ENCODE measurements at regions not wholly inside any gene's neighbourhood (a gene's known extent, or its start where the extent isn't known, plus 50 kb on each side); places are given as distances from the start of the nearest gene placed in this dataset.

DNA sequence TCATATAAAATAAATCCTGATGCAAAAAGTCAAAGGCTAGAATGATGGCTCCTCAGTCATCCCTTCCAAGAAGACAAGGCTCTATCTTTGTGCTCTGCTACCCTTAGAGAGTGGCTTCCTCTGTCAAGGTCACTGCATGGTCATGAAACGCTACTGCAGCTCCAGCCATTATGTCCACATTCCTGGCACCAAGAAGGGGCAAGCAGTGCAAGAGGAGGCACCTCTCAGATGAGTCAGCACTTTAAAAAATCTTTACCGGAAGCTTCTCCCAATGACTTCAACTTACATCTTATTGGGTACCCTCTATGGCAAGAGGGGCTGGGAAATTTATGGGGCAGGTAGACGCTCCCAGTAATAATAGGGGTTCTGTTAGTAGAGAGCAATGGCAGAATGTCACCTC is 129.5 kb upstream of the CPEB4 start:
- no peak for TF ChIP-seq ZFX (IDR thresholded peaks at IDR 0.05)
- TF ChIP-seq, protein P1, sequence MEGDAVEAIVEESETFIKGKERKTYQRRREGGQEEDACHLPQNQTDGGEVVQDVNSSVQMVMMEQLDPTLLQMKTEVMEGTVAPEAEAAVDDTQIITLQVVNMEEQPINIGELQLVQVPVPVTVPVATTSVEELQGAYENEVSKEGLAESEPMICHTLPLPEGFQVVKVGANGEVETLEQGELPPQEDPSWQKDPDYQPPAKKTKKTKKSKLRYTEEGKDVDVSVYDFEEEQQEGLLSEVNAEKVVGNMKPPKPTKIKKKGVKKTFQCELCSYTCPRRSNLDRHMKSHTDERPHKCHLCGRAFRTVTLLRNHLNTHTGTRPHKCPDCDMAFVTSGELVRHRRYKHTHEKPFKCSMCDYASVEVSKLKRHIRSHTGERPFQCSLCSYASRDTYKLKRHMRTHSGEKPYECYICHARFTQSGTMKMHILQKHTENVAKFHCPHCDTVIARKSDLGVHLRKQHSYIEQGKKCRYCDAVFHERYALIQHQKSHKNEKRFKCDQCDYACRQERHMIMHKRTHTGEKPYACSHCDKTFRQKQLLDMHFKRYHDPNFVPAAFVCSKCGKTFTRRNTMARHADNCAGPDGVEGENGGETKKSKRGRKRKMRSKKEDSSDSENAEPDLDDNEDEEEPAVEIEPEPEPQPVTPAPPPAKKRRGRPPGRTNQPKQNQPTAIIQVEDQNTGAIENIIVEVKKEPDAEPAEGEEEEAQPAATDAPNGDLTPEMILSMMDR (conservative IDR thresholded peaks at IDR 0.05), result no peak
- H3K27ac ChIP-seq, result no peak overlapping the region

DNA sequence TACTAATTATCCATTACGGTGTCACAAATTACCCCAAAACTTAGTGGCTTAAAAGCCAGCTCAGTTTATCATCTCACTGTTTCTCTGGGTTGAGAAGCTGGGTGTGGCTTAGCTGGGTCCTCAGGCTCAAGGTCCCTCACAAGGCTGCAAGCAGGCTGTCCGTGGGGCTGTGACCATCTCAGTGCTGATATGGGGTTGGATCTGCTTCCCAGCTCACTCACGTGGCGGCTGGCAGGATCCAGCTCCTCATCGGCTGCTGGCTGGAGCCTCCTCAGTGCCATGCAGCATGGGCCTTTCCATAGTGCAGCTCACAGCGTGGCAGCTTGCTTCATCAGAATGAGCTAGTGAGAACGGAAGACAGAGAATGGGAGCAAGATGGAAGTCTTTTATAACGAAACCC is 128.5 kb upstream of the CPEB4 start:
- TF ChIP-seq, protein P1 (conservative IDR thresholded peaks at IDR 0.05), result no peak
- TF ChIP-seq ZFX (IDR thresholded peaks at IDR 0.05), result no peak
- H3K27ac ChIP-seq, result no peak overlapping the region

DNA sequence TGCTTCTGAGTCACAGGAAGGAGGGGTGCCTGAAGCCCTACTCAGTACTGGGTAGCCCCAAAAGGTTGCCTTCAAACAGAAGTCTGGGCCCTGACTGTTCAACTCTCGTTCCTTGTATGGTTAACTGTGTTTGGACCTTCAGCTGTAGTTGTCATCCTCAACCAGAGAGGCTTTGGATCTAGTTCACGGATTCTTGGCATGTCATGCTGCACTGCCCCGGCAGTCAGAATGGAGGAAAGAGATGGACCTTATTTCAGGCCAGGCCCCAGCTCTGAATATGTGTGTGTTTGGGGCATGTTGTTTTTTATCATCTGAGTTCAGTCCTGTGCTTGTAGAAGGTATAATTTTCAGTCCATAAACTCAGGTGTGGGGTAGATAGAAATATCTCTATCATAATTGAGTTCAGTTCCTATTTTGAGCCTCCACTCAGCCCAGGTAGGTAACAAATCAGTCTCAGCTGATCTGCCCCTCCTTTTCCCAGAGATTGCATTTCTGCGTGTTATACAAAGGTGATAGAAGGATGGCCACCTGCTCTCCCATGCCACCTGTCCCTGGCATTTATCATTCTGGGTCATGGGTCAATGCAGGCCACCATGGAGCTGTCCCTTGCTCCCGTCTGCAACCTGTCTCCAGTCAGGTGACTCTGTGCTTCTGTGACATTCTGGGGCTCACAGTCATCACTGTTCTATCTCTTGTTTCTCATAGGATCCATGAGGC is 127.5 kb upstream of the CPEB4 start:
- H3K27ac ChIP-seq, result no peak overlapping the region
- TF ChIP-seq, protein P1 (conservative IDR thresholded peaks at IDR 0.05), result no peak
- no peak for TF ChIP-seq ZFX (IDR thresholded peaks at IDR 0.05)

DNA sequence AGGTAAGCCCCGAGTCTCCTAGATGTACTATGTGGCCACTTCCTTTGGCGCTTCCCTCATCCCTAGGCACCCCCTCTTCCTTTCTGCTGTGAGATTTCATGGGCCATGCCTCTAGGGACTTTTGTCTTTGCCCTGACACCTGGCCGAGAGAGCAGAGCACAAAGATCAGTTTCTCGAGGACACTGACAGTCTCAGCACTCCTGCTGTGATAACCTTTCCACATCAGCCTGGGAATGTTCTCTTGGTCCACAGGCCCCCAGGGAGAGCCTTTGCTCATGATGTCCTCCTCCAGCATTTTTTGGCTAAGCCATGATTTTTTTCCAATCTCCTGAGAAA is 127.0 kb upstream of the CPEB4 start:
- TF ChIP-seq, protein P1 (conservative IDR thresholded peaks at IDR 0.05), result no peak
- no peak for TF ChIP-seq ZFX (IDR thresholded peaks at IDR 0.05)

DNA sequence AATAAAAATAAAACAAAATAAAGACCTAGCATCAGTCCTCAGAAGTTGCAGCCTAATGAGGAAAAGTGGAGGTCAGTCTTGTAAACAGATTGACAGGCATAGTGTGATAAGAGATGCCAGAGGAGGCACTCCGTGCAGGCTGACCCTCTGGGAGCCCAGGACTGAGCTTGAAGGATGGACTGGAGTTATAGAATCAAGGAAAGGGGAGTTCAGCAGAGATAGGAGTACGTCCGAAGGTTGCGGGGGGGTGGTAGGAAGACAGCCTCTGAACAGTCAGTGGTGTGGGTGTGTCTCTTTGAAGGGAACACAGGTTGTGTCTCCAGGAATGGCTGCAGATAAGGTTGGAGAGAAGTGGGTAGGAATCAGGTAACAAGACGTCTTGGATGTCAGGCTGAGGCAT is 126.1 kb upstream of the CPEB4 start:
- no peak overlapping the region for H3K27ac ChIP-seq
- TF ChIP-seq ZFX (IDR thresholded peaks at IDR 0.05), result no peak
- TF ChIP-seq, protein P1 (conservative IDR thresholded peaks at IDR 0.05), result no peak

More for the DNA sequence above, 127.0 kb upstream of the CPEB4 start:
- no peak overlapping the region for H3K27ac ChIP-seq

DNA sequence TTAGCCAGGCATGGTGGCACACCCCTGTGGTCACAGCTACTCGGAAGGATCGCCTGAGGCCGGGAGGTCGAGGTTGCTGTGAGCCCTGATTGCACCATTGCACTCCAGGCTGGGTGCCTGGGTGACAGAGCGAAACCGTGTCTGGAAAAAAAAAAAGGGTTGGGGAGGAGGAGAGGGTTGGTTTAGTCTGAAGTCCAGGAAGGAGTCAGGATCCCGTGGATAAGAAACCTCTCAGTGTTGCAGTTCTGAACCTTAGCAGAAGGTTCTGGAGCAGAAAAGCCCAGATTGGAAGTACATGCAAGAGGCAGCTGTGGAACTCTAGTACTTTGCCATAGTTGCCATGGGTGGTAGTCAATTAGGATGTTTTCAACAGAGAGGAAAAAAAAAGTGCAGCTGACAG is 125.2 kb upstream of the CPEB4 start:
- H3K27ac ChIP-seq, result no peak overlapping the region
- TF ChIP-seq ZFX (IDR thresholded peaks at IDR 0.05), result no peak
- TF ChIP-seq, protein P1 (conservative IDR thresholded peaks at IDR 0.05), result no peak

DNA sequence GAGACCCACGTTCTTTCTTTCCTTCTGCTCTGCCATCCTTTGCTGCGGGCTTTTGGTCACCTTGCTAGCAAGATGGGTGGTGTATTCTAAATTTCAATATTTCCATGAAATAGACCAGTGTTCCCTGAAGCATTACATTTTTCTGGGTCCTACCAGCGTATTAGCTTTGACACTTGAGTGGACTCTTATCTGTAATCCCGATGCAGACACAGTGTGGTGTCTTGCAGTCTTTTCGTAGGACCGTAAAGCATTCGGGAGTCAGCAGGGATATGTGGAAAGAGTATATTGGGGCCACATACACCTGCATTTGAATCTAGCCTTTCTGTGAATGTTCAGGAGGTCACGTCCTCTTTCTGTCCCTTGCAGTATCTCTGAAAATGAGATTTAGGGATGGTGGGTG is 124.7 kb upstream of the CPEB4 start:
- TF ChIP-seq ZFX (IDR thresholded peaks at IDR 0.05), result no peak
- TF ChIP-seq, protein P1 (conservative IDR thresholded peaks at IDR 0.05), result no peak
- H3K27ac ChIP-seq, result no peak overlapping the region

Data from C4-2B (cell line).